ENCODE measurements at regions not wholly inside any gene's neighbourhood (a gene's known extent, or its start where the extent isn't known, plus 50 kb on each side); places are given as distances from the start of the nearest gene placed in this dataset.

- no peak for TF ChIP-seq ZNF70 (CRISPR knock-in tag; IDR thresholded peaks at IDR 0.05)
- TF ChIP-seq ZNF565 (CRISPR knock-in tag; conservative IDR thresholded peaks at IDR 0.05; ENCODE audit: low read depth): no peak
- TF ChIP-seq GLIS3 (CRISPR knock-in tag; IDR thresholded peaks at IDR 0.05): no peak
Measured at GRCh38 chr5:44927115-44927733, 118.5 kb downstream of the MRPS30 start.

Measured in SK-N-SH treated with all-trans-retinoic acid at 6 μM for 48 hours (cell line).